ENCODE measurements at regions not wholly inside any gene's neighbourhood (a gene's known extent, or its start where the extent isn't known, plus 50 kb on each side); places are given as distances from the start of the nearest gene placed in this dataset.

GRCh38 chr7:93015779-93016481 lies 101.8 kb downstream of the SAMD9 start:
- DNase-seq (ENCODE audit: low spot score): no peak

DNA sequence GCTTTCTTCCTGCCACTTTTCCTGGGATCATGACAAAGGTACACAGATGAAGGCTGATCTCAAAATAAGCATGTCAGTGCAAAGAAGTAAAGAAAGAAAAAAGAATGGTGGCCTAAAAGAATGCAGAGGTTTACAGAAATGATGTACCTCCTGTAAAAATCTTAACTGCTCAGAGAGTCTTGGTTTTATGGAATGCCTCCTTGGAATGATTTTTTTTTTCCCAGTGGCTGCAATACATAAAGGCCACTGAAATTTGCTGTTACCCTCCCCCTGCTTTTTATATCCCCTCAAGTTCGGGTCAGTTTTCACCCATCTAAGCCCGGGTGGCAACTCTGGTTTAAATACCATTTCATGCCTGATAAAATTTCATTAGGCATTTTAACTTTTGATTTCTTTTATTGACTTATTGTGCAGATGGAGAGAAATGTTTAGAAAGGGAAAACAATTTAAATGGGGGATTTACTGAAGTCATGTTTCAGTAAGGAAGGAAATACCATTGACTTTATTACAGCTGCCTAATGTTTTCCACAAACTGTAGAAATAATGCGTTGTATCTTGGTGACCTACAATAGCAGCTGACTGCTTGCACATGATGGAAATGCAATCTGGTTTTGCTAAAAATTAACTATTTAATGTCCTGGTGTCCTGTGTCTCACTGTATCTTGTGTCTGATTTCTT lies 102.5 kb downstream of the SAMD9 start:
- no peak for DNase-seq (ENCODE audit: low spot score)

DNA sequence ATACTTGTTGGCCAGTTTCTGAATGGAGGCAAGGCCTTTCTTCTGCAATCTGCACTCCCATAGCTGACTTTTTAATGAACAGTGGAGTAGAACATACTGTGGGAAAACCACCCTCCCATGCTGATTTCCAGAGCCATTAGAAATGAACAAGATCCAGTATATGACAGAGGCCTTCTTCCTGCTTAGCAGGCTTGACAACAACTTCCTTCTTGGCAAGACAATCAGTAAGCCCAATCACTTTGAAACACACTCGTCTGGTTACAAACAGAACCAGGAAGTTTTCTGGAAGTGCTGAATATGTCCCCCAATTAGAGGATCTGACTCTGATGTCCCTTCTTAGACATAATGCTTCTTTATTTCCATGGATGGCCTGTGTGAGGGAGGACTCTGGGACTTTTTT lies 103.4 kb downstream of the SAMD9 start:
- DNase-seq (ENCODE audit: low spot score): no peak

DNA sequence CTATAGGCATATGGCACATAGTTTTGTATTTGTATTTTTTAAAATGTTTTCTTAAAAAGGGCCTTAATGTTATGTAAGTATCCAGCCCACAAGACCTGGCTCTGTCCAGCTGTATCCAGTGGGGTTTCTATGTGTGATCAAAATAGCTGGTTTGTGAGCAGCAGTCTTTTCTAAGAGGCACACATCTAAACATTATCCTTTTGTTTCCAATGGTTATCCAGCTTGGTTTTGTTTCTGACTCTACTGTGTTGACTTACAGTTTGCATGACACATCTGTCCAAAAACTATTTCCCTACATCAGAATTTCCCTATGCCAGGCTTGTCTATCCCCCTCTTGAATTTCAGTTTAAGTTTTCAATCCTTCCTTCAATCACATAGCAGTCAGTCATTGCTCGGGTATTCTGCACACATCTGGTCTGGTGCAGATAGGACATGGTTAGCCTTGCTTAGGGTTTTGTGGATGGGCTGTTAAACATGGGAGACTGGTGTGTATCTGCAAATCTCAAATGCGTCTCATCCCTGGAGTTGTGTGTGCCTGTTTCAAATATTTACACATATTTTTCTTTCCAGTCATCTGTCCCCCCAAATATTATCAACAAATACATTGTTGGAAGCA lies 104.2 kb downstream of the SAMD9 start:
- no peak for DNase-seq (ENCODE audit: low spot score)

DNA sequence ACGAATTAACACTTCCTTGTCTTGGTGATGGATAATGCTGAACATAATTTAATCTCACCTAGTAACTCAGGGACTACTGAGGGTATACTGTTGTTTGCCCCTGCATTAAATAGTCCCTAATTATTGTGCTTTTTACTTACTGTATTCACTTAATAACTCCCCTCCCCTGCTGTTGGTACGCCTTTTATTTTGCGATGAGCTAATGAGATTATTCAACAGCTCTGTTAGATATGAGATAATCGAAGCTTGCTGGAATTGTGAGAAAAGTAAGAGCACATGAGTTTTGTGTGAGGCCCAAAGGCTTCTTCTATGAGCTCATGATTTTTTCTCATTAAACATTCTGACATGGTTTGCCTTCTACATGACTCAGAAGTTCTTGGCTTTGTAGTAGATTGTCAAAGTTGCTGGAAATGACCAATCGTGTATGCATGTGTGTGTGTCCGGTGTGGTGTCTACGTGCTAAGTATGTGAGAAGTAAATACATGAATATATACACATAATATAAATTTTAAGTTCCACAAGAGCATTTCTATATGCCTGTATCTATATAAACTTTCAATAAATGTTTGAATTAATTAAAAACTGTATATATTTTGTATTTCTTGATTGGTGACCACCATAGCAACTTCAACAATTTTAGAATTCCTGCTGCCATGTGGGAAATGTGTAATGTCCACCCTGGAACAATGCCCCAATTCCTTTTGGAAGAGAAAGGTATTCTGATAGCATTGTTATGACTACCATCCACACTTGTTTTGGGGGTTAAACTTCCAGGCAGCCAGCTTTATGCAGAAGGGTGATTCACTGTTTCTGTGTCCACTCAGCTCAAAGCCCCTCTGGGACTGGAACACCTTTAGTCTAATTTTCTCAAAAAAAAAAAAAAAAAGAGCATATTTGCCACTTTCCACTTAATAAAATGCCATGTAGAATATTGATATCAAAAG lies 106.2 kb downstream of the SAMD9 start:
- DNase-seq (ENCODE audit: low spot score): no peak

- DNase-seq (ENCODE audit: low spot score): no peak
Measured at GRCh38 chr7:93008833-93009232, 108.9 kb downstream of the SAMD9 start.

DNA sequence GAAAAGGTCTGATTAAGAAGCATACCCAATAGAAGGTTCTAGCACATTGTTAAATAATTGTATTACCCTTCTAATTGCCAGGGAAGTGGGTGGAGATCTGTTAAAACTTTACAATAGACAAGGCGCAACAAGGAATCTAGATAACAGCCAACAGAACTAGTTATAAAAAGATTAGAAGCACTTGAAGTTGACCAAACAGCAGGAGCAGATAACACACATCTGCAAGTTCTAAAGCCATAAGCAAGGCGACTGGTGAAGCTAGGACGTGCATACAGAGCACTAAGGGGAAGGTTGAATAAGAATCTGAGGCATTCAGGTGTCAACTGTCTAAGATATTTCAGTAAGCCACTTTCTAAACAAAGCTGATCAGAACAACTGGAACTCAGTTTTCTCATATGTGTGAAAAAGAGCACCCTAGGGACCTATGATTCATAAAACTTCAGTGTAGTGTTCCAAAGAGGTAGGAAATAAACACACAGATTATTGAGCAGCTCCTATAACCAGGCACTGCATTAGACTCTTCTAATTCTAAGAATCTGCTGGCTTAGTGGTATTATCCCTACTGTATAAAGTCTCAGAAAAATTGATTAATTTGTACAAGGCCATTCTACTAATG lies 111.2 kb downstream of the SAMD9 start:
- no peak for DNase-seq (ENCODE audit: low spot score)

GRCh38 chr7:93004906-93005305 lies 112.9 kb downstream of the SAMD9 start:
- no peak for DNase-seq (ENCODE audit: low spot score)

- DNase-seq (ENCODE audit: low spot score): no peak
Measured at GRCh38 chr7:92997719-92998118, 120.1 kb downstream of the SAMD9 start.

- no peak for DNase-seq (ENCODE audit: low spot score)
Measured at GRCh38 chr7:92997152-92997551, 120.6 kb downstream of the SAMD9 start.

- no peak for DNase-seq (ENCODE audit: low spot score)
Measured at GRCh38 chr7:92994901-92995300, 122.9 kb downstream of the SAMD9 start.

GRCh38 chr7:92992932-92993331 lies 124.8 kb downstream of the SAMD9 start:
- no peak for DNase-seq (ENCODE audit: low spot score)

- DNase-seq (ENCODE audit: low spot score): no peak
Measured at GRCh38 chr7:92992483-92992882, 125.3 kb downstream of the SAMD9 start.

GRCh38 chr7:92991190-92991589 lies 126.6 kb downstream of the SAMD9 start:
- DNase-seq (ENCODE audit: low spot score): no peak

- DNase-seq (ENCODE audit: low spot score): no peak
Measured at GRCh38 chr7:92988941-92989545, 128.7 kb downstream of the SAMD9 start.

GRCh38 chr7:92988051-92988450 lies 129.7 kb downstream of the SAMD9 start:
- peak; percentile 41 for DNase-seq (ENCODE audit: low spot score)

GRCh38 chr7:92987538-92987937 lies 130.2 kb downstream of the SAMD9 start:
- DNase-seq (ENCODE audit: low spot score): no peak

GRCh38 chr7:92987095-92987494 lies 130.7 kb downstream of the SAMD9 start:
- no peak for DNase-seq (ENCODE audit: low spot score)

DNA sequence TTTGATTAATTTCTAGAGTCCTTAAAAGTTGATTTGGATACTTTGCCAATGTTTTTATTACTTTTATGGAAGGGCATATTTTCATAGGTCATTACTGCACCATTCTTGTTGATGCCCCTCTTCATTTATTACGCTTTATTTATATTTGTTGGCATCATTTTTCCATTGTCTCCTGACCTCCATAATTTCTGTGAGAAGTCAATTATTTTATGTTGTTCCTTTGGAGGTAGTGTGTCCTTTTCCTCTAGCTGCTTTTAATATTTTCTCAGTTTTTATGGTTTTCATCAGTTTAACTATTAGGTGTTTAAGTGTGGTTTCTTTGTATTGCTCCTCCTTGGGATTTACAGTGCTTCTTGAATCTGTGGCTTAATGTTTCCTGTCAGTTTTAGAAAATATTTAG lies 134.9 kb downstream of the SAMD9 start:
- no peak for DNase-seq (ENCODE audit: low spot score)

DNA sequence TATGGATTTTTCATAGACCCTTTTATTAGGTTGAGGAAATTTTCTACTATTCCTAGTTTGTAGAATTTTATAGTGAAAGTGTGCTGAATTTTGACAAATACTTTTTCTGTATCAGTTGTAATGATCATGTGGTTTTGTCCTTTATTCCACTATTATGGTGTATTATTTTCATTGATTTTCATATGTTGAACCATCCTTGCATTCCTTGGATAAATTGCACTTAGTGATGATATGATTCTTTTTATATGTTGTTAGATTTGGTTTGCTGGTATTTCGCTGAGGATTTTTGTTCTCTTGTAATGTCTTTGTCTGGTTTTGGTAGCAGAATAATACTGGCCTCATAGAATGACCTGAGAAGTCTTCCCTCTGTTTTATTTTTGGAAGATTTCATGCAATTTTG lies 140.6 kb upstream of the CDK6 start:
- no peak for DNase-seq (ENCODE audit: low spot score)

DNA sequence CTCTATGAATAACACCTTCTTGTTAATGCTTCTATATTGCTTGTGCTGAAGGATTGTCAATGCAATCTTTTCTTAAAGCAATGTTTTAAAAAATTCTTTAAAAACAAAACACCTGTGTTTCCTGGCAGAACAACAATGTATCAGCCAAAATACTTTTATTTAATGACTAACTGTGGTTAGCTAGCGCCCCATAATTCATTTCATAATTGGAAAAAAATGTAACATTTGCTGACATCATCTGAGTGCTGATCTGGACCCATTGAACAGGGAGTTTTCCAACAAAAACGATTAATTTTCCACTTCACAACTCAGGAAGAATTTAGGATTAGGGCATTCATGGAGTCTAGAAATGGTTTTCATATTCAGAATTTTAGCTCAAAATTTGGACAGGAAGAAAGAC lies 137.6 kb upstream of the CDK6 start:
- DNase-seq (ENCODE audit: low spot score): no peak

Data from iPS-NIHi11 (cell line).